Hindlimb muscle (tissue), 1 donor: ENCODE measurements at regions not wholly inside any gene's neighbourhood (a gene's known extent, or its start where the extent isn't known, plus 50 kb on each side); places are given as distances from the start of the nearest gene placed in this dataset.

Experiments
- DNase-seq: peaks from one replicate; pipeline ENCODE4 v3.0.0-alpha.2; 2013

- DNase-seq: no peak
Measured at GRCh38 chr4:100130964-100131363, 59.3 kb downstream of the DDIT4L start.

- peak; percentile 11 for DNase-seq
Measured at GRCh38 chr4:100130491-100130890, 59.8 kb downstream of the DDIT4L start.

DNA sequence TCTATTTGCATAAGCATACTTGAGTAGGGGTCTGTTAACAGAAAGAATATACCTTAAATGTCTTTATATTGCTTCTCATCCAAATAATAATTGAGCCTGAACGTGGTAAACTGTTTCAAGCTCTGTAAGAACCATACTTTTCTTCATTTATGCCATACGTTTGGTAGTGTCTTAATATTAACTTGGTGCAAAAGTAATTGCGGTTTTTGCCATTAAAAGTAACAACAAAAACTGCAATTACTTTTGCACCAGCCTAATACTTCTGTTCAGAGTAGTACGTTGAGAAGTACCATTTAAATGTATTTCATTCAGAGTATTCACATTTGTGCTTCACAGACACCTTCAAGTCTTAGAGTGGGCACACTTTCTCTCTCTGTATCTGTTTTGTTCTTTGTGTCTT, 60.5 kb downstream of the DDIT4L start:
- no peak for DNase-seq

DNA sequence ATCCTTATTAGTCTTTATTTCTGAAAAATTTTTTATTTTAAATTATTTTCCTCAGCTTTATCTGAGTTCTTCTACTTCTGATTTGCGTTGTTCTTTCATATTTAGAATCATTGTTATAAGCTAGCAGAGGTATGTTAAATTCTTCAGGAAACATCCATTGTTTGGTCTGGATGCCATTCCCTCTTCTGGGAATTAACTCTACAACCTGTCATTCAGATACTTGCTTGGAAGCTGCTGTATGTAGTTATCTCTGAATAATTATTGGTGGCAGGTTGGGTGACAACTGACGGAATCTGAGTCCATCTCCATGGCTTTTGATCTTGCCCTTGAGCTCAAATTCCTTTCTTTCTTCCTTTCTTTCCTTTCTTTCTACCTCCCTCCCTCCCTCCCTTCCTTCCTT, 61.9 kb downstream of the DDIT4L start:
- DNase-seq: no peak

DNA sequence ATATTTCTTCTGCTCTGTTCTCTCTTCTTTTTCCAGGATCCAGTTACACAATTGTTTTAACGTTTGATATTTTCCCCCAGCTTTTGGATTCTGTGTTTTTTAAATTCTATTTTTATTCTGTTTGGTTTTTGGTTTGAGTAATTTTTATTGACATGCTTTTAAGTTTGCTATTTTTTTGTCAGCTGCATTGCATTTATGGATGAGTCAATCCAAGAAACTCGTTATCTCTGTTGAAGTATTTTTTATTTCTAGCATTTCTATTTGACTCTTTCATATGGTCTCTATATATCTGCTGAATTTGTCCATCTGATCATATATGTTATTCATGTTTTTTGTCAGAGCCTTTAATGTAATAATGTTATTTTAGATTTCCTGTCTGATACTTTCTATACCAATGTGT, 65.6 kb downstream of the DDIT4L start:
- no peak for DNase-seq

DNA sequence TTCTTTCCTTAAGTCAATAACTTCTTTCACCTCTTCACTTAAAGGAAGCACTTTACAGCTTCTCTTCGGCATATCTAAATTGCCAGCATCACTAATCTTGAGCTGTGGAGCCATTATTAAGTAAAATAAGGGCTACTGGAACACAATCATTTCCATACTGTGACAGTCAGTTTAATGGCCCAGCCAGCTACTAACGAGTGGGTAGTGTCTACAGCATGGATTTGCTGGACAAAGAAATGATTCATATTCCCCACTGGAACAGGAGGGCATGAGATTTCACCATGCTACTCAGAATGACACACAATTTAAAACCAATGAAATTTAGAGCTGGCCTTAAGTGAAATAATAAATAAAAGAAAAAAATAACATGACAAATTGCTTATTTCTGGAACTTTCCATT, 72.1 kb downstream of the DDIT4L start:
- no peak for DNase-seq

- DNase-seq: no peak
Measured at GRCh38 chr4:100117750-100118149, 72.5 kb downstream of the DDIT4L start.

GRCh38 chr4:100114909-100115308, 75.4 kb downstream of the DDIT4L start:
- DNase-seq: no peak

GRCh38 chr4:100113732-100114131, 76.5 kb downstream of the DDIT4L start:
- no peak for DNase-seq

DNA sequence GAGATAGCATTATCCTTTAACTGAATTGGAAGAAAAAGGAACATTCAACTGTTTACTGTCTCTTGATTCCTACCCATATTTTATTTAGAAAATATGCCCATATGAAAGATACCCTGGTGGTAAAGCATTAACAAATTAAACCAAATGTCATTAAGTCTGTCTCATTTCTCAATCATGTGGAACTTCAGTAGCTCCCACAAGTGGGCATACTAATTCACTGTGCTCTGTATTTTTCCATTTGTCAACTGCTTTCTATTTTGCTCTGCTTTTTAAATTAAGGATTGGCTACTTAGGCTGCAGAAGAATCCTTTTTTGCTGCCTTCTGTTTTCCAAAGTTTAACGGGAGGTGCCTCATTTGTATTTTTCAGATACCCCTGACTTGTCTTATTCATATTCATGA, 77.2 kb downstream of the DDIT4L start:
- DNase-seq: no peak

- no peak for DNase-seq
Measured at GRCh38 chr4:100109921-100110320, 80.3 kb downstream of the DDIT4L start.

- no peak for DNase-seq
Measured at GRCh38 chr4:100108869-100109268, 81.4 kb downstream of the DDIT4L start.

GRCh38 chr4:100106982-100107381, 83.3 kb downstream of the DDIT4L start:
- DNase-seq: no peak

DNA sequence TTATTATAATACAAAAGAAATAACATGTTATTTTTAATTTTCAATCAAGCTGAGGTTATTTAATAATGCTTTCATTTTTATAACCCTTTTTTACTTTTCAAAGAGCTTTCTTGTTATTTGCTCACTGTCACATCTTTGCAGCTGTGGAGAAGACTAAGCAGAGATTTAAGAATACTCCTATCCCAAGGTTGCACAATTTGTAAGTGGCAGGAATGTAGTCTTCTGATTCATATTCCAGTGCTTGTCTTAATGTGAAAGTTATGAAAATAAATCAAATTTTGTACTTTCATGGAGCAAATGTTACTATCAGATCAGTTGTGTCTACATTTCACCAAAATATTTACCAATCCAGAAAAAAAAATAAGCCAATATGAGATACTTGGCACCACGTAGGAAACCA, 86.6 kb downstream of the DDIT4L start:
- DNase-seq: no peak

- DNase-seq: no peak
Measured at GRCh38 chr4:100100985-100101384, 89.3 kb downstream of the DDIT4L start.

GRCh38 chr4:100099746-100100145, 90.5 kb downstream of the DDIT4L start:
- DNase-seq: no peak

- no peak for DNase-seq
Measured at GRCh38 chr4:100098681-100099080, 91.6 kb downstream of the DDIT4L start.

- no peak for DNase-seq
Measured at GRCh38 chr4:100098011-100098545, 92.2 kb downstream of the DDIT4L start.

DNA sequence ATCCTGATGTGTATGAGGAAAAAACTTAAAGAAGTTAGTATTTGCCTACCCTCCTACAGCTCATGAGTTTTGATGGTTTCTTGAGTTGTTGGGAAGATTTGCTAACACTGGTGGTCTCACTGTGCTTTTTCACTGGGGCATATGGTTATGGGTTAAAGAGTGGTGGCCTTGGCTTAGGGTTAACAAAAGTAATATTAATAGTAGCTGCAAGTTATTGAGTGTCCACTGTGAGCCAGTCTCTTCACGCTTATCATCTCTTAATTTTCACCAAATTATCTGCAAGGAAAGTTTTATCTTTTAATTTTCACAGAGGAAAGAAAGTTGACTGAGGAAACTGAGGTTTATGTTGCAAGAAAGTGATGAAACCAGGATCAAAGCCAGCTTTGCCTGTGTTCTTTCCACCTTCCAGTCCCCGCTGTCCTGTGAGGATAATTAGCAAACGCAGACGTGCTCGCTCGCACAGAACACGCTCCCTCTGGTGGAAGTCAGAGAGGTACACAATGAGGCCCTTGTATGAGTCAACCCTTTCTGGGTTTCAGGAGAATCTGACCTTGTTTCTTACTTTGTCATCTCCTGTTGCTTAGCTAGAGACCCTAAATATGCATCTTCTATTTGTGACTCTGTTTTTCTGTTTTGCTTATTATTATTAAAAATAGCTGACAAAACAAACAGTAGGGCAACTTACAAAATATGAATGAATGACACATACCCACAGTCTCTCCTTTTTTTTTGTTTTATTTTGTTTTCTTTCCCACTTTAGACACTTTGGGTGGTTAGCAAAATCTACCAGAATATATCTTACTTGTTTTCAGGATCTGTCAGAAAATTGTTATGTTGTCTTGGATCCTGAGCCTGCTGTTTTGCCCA, 94.3 kb downstream of the DDIT4L start:
- peak; percentile 48 for DNase-seq

GRCh38 chr4:100093091-100093866, 97.0 kb downstream of the DDIT4L start:
- peak; percentile 67 for DNase-seq

GRCh38 chr4:100087743-100088142, 102.5 kb downstream of the DDIT4L start:
- DNase-seq: no peak

DNA sequence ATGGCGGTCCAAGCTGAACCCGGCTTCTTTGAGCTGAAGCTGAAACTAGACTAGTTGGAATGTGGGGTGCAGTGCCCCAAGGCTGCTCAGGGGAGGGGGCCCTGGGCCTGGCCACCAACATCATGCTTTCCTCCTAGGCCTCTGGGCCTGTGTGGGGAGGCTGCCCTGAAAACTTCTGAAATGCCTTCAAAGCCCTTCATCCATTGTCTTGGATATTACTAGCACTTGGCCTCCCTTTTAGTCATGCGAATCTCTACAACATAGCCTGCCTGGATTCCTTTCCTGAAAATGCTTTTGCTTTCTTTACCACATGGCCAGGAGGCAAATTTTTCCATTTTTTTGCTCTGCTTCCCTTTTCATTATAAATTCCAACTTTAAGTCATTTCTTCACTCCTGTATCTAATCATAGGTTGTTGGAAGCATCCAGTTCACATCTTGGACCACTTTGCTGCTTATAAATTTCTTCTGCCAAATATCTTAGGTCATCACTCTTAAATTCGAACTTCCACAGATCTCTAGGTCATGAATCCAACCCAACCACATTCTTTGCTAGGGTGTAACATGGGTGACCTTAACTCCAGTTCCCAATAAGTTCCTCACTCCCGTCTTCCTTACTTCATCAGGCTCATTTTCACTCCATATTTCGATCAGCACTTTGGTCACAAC, 103.4 kb downstream of the DDIT4L start:
- no peak for DNase-seq

DNA sequence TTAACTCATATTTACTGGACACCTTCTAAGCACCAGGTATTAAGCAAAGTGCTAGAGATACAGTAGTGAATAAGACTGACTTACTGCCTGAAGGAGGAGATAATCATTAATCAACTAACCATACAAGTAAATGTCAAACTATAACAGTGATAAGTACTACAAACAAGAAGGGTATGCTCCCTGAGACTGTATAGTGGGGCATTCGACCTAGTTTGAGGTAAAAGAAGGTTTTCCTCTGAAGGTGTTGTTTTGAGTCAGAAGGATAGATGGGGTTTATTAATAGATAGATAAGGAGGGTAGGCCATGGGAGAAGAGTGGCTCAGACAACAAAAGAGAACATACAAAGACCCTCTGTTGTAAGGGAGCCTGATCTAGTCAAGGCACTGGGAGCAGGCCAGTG, 105.4 kb downstream of the DDIT4L start:
- DNase-seq: no peak
